ENCODE measurements at regions not wholly inside any gene's neighbourhood (a gene's known extent, or its start where the extent isn't known, plus 50 kb on each side); places are given as distances from the start of the nearest gene placed in this dataset.
A peak's percentile ranks its signal among the peaks of the same experiment; 100 is the strongest.

GRCh38 chr18:6482198-6482977 is 67.7 kb upstream of the L3MBTL4 start:
- ChIA-PET CTCF (interaction anchor here (1.6 kb wide), 1 partner anchor 614 kb away, joined by 4 read pairs; no protein-coding TSS in a partner anchor), POLR2A (no interaction called here)
- TF ChIP-seq FOXA1 (IDR thresholded peaks at IDR 0.05): no peak
- TF ChIP-seq FOXK2 (IDR thresholded peaks at IDR 0.05): no peak
- no peak for TF ChIP-seq HDGF (IDR thresholded peaks at IDR 0.05; ENCODE audit: borderline replicate concordance)
- no peak for TF ChIP-seq PKNOX1 (IDR thresholded peaks at IDR 0.05)
- TF ChIP-seq ELF4 (IDR thresholded peaks at IDR 0.05): no peak
- no peak for TF ChIP-seq NFRKB (IDR thresholded peaks at IDR 0.05)
- TF ChIP-seq LEF1 (IDR thresholded peaks at IDR 0.05; ENCODE audit: borderline replicate concordance): no peak
- TF ChIP-seq ARNT (IDR thresholded peaks at IDR 0.05): no peak
- no peak for TF ChIP-seq TARDBP (IDR thresholded peaks at IDR 0.05)
- TF ChIP-seq SP1 (IDR thresholded peaks at IDR 0.05): no peak
- TF ChIP-seq FOXM1 (IDR thresholded peaks at IDR 0.05; ENCODE audit: borderline replicate concordance): no peak
- no peak for TF ChIP-seq ZNF384 (IDR thresholded peaks at IDR 0.05)
- TF ChIP-seq SUZ12 (IDR thresholded peaks at IDR 0.05): no peak
- no peak for TF ChIP-seq L3MBTL2 (conservative IDR thresholded peaks at IDR 0.05)
- no peak for TF ChIP-seq BHLHE40 (IDR thresholded peaks at IDR 0.05; ENCODE audit: borderline replicate concordance)
- no peak for TF ChIP-seq CTBP1 (IDR thresholded peaks at IDR 0.05; ENCODE audit: borderline replicate concordance)
- peak; percentile 78 for DNase-seq (ENCODE audit: extremely low spot score)

GRCh38 chr18:6484659-6485058 is 69.9 kb upstream of the L3MBTL4 start:
- TF ChIP-seq TARDBP (IDR thresholded peaks at IDR 0.05) (no peak), L3MBTL2 (conservative IDR thresholded peaks at IDR 0.05) (no peak), SUZ12 (IDR thresholded peaks at IDR 0.05) (no peak), CTBP1 (IDR thresholded peaks at IDR 0.05; ENCODE audit: borderline replicate concordance) (no peak), ZNF384 (IDR thresholded peaks at IDR 0.05) (no peak), ELF4 (IDR thresholded peaks at IDR 0.05) (no peak), PKNOX1 (IDR thresholded peaks at IDR 0.05) (no peak), FOXK2 (IDR thresholded peaks at IDR 0.05) (no peak), LEF1 (IDR thresholded peaks at IDR 0.05; ENCODE audit: borderline replicate concordance) (no peak), FOXM1 (IDR thresholded peaks at IDR 0.05; ENCODE audit: borderline replicate concordance) (no peak), HDGF (IDR thresholded peaks at IDR 0.05; ENCODE audit: borderline replicate concordance) (no peak)
- ChIA-PET CTCF (no interaction called here), POLR2A (no interaction called here)
- DNase-seq (ENCODE audit: extremely low spot score): no peak

GRCh38 chr18:6486313-6486712 is 71.6 kb upstream of the L3MBTL4 start:
- CTCF ChIA-PET: interaction anchor here (0.5 kb wide), 1 partner anchor 246 kb away, joined by 3 read pairs; no protein-coding TSS in a partner anchor

GRCh38 chr18:6486764-6487426 is 72.2 kb upstream of the L3MBTL4 start:
- DNase-seq (ENCODE audit: extremely low spot score): no peak
- ChIA-PET CTCF (interaction anchor here (0.5 kb wide), 1 partner anchor 246 kb away, joined by 3 read pairs; no protein-coding TSS in a partner anchor), POLR2A (no interaction called here)
- TF ChIP-seq SUZ12 (IDR thresholded peaks at IDR 0.05): no peak
- TF ChIP-seq FOXA1 (IDR thresholded peaks at IDR 0.05): no peak
- no peak for TF ChIP-seq CTBP1 (IDR thresholded peaks at IDR 0.05; ENCODE audit: borderline replicate concordance)
- TF ChIP-seq L3MBTL2 (conservative IDR thresholded peaks at IDR 0.05): no peak
- no peak for TF ChIP-seq PKNOX1 (IDR thresholded peaks at IDR 0.05)
- TF ChIP-seq NFRKB (IDR thresholded peaks at IDR 0.05): no peak
- TF ChIP-seq HDGF (IDR thresholded peaks at IDR 0.05; ENCODE audit: borderline replicate concordance): no peak

More at GRCh38 chr18:6486313-6486712, 71.6 kb upstream of the L3MBTL4 start:
- DNase-seq (ENCODE audit: extremely low spot score): no peak
- TF ChIP-seq SP1 (IDR thresholded peaks at IDR 0.05) (no peak), TARDBP (IDR thresholded peaks at IDR 0.05) (no peak), L3MBTL2 (conservative IDR thresholded peaks at IDR 0.05) (no peak), PKNOX1 (IDR thresholded peaks at IDR 0.05) (no peak), ZNF384 (IDR thresholded peaks at IDR 0.05) (no peak), SUZ12 (IDR thresholded peaks at IDR 0.05) (no peak), ARNT (IDR thresholded peaks at IDR 0.05) (no peak), FOXA1 (IDR thresholded peaks at IDR 0.05) (no peak), ELF4 (IDR thresholded peaks at IDR 0.05) (no peak), BHLHE40 (IDR thresholded peaks at IDR 0.05; ENCODE audit: borderline replicate concordance) (no peak), NFRKB (IDR thresholded peaks at IDR 0.05) (no peak), CTBP1 (IDR thresholded peaks at IDR 0.05; ENCODE audit: borderline replicate concordance) (no peak), LEF1 (IDR thresholded peaks at IDR 0.05; ENCODE audit: borderline replicate concordance) (no peak), FOXK2 (IDR thresholded peaks at IDR 0.05) (no peak), FOXM1 (IDR thresholded peaks at IDR 0.05; ENCODE audit: borderline replicate concordance) (no peak), HDGF (IDR thresholded peaks at IDR 0.05; ENCODE audit: borderline replicate concordance) (no peak)
- POLR2A ChIA-PET: no interaction called here

GRCh38 chr18:6487968-6488367 is 73.3 kb upstream of the L3MBTL4 start:
- CTCF ChIA-PET: no interaction called here
- TF ChIP-seq ELF4 (IDR thresholded peaks at IDR 0.05) (no peak), ARNT (IDR thresholded peaks at IDR 0.05) (no peak), SUZ12 (IDR thresholded peaks at IDR 0.05) (no peak), FOXM1 (IDR thresholded peaks at IDR 0.05; ENCODE audit: borderline replicate concordance) (no peak)
- no peak for DNase-seq (ENCODE audit: extremely low spot score)
- POLR2A ChIA-PET: no interaction called here

All from HEK293T (cell line).